ENCODE measurements at regions not wholly inside any gene's neighbourhood (a gene's known extent, or its start where the extent isn't known, plus 50 kb on each side); places are given as distances from the start of the nearest gene placed in this dataset.

DNA sequence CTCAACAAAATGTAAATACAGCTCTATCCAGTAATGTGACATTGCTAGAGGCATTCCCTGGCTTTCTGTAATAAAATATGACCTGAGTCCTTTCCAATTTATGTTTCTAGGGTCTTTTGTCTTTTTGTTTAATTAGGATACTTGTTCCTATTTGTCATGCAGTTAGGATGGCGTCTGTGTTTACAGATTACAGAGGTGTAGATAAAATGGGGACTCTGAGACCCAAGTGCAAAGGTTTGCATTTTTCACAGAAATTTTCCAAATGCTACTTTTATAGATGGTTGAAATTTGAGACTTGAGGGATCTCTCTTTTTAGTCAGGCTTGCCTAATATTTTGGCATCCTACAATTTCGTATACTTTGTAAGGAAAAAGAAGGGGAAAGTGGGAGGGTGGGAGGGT, 332.4 kb downstream of the PTEN start:
- TF ChIP-seq, protein P1, sequence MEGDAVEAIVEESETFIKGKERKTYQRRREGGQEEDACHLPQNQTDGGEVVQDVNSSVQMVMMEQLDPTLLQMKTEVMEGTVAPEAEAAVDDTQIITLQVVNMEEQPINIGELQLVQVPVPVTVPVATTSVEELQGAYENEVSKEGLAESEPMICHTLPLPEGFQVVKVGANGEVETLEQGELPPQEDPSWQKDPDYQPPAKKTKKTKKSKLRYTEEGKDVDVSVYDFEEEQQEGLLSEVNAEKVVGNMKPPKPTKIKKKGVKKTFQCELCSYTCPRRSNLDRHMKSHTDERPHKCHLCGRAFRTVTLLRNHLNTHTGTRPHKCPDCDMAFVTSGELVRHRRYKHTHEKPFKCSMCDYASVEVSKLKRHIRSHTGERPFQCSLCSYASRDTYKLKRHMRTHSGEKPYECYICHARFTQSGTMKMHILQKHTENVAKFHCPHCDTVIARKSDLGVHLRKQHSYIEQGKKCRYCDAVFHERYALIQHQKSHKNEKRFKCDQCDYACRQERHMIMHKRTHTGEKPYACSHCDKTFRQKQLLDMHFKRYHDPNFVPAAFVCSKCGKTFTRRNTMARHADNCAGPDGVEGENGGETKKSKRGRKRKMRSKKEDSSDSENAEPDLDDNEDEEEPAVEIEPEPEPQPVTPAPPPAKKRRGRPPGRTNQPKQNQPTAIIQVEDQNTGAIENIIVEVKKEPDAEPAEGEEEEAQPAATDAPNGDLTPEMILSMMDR (IDR thresholded peaks at IDR 0.05; ENCODE audit: low read depth, low read length) = no peak
- TF ChIP-seq POLR2A (IDR thresholded peaks at IDR 0.05; ENCODE audit: extremely low read depth, insufficient read length) = no peak

Measured in NB4 (cell line).